Fibroblast of villous mesenchyme (primary cell): ENCODE measurements at regions not wholly inside any gene's neighbourhood (a gene's known extent, or its start where the extent isn't known, plus 50 kb on each side); places are given as distances from the start of the nearest gene placed in this dataset.

Experiments
- DNase-seq: peaks from one replicate; pipeline ENCODE4 v3.0.0-alpha.2; 2010; ENCODE audit warnings: low read depth
- H3K4me3 ChIP-seq: 2 replicates; pipeline ENCODE4 v1.5.1; 2011; ENCODE audit warnings: low read depth, mild to moderate bottlenecking, low read length
- CTCF ChIP-seq: IDR thresholded peaks from 2 replicates; pipeline ENCODE4 v1.5.1; 2012; ENCODE audit warnings: low read depth, mild to moderate bottlenecking, low read length; ENCODE audit not compliant: insufficient read depth

DNA sequence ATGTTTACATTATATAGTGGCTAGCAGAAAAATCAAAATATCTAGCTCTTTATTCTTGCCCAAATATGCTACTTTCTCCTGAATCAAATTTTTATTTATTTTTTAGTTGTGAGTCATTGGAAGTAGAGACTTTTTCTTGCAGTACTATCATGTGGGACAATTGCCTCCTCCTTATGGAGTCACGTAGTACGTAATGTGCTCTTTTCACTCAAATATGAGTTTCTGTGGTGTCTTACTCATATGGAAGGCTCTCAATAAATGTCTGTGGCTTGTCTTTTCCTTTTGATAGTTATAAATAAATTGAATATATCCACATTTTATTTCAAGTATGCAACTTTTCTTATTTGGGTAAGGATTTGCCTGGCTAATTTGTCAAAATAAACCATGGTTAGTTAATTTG lies 1411.0 kb upstream of the SLC10A2 start:
- no peak for TF ChIP-seq CTCF
- no peak overlapping the region for H3K4me3 ChIP-seq
- no peak for DNase-seq

DNA sequence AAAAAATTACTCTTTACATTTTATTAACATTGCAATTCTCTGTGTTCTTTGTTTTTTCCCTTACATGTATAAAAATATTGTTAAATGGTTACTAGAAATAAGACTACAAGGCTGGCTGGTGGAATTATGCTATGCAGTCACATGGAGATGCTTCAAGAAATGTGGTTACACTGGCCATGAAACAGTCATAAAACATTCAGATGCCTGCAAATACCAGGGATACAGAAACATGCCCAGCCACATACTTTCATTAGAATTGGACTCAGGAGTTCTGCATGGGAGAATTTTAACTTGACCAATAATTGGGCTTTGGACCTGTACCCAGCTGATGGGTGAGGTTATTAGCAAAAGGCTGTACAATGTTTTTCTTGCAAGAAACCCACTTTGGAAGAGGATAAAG lies 1407.7 kb upstream of the SLC10A2 start:
- no peak for DNase-seq
- no peak for TF ChIP-seq CTCF
- H3K4me3 ChIP-seq, result no peak overlapping the region

GRCh38 chr13:104466016-104466415 lies 1399.8 kb upstream of the SLC10A2 start:
- H3K4me3 ChIP-seq, result no peak overlapping the region
- DNase-seq, result peak; percentile 56
- no peak for TF ChIP-seq CTCF

DNA sequence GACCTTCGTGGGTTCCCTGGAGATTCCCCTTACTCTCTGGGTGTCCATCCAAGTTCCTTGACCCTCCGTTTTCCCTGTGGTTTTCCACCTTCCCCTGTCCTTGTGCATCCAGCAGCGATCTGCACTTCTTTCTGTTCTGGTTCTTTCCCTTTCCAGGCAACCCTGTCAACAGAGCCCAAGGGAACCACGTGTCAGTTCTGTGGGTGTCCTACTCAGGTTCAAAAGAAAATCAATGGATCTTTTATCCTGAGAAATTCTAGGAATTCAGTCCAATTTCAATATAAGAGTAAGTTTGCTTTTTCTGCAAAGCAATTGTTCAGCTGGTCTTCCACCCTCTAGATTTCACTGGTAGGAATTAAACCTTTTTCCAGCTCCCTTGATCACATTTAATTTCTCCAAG lies 1394.8 kb upstream of the SLC10A2 start:
- H3K4me3 ChIP-seq, result no peak overlapping the region
- DNase-seq, result no peak
- TF ChIP-seq CTCF, result no peak

GRCh38 chr13:104460554-104460953 lies 1394.3 kb upstream of the SLC10A2 start:
- no peak for TF ChIP-seq CTCF
- no peak for DNase-seq
- no peak overlapping the region for H3K4me3 ChIP-seq

DNA sequence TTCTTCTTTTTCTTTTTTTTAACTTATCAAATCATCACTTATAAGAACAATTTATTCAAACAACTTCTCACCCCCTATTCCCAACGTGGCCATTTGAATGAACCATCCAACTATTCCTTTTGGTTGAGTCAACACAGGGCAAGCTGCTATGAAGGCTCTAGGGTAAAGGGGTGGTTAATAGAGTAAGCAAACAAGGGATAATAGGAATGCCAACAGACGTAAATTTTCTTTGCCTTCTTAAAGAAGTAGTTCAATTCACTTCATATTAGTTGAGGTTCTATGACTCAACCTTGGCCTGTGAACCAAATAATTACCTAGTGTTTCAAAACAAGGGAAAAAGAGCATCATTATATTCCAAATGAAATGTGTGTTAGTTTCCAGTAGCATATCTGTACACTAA lies 1383.8 kb upstream of the SLC10A2 start:
- TF ChIP-seq CTCF, result no peak
- no peak for DNase-seq
- no peak overlapping the region for H3K4me3 ChIP-seq

DNA sequence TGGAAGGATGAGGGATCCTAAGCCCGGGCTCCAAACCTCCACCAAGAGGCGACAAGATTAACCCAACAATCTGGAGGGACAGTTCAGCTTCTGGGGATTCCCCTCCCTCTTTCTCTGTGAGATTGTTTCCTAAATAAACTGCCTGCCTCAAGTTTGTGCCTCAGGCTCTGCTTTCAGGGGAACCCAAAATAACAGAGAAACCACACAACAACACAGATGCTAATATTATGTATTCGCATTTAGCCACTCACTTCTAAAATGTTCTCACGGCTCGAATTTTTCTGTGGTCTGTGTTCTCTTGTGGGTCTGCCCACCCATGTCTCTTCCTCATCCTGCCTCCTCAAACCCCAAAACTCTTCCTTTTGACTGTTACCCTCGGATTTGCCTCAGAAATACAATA lies 1381.1 kb upstream of the SLC10A2 start:
- DNase-seq, result no peak
- no peak overlapping the region for H3K4me3 ChIP-seq
- no peak for TF ChIP-seq CTCF
